ENCODE measurements at regions not wholly inside any gene's neighbourhood (a gene's known extent, or its start where the extent isn't known, plus 50 kb on each side); places are given as distances from the start of the nearest gene placed in this dataset.

DNA sequence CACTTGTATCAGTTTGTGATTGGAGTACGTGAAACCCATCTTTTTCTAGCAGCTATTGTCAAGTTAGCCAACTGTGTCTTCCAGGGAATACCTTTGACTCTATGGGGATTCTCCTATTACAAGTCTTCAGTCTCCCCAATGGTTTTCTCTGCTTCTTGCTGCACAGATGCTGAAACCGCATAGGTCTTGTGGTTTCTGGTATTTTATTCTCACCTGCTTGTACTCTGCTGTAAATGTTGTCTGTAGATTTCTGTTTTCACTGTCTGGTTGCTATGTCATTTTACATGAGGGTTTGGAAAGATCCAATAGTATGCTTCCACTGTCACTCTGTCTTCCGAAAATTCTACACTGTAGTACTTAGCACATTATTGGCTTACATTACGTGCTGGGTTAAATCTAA lies 1196.9 kb upstream of the C9orf72 start:
- TF ChIP-seq, protein P1, sequence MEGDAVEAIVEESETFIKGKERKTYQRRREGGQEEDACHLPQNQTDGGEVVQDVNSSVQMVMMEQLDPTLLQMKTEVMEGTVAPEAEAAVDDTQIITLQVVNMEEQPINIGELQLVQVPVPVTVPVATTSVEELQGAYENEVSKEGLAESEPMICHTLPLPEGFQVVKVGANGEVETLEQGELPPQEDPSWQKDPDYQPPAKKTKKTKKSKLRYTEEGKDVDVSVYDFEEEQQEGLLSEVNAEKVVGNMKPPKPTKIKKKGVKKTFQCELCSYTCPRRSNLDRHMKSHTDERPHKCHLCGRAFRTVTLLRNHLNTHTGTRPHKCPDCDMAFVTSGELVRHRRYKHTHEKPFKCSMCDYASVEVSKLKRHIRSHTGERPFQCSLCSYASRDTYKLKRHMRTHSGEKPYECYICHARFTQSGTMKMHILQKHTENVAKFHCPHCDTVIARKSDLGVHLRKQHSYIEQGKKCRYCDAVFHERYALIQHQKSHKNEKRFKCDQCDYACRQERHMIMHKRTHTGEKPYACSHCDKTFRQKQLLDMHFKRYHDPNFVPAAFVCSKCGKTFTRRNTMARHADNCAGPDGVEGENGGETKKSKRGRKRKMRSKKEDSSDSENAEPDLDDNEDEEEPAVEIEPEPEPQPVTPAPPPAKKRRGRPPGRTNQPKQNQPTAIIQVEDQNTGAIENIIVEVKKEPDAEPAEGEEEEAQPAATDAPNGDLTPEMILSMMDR (IDR thresholded peaks at IDR 0.05 in 2 of 3, conservative IDR thresholded peaks at IDR 0.05 in 1 of 3; ENCODE audit: borderline replicate concordance in 1 of 3, insufficient read depth in 1 of 3, low read depth in 2 of 3, low read length in 2 of 3) = no peak
- no peak for TF ChIP-seq ZFX (IDR thresholded peaks at IDR 0.05)
- no peak for TF ChIP-seq ELF1 (IDR thresholded peaks at IDR 0.05; ENCODE audit: borderline replicate concordance, low read depth)
- no peak for TF ChIP-seq POLR2A (IDR thresholded peaks at IDR 0.05; ENCODE audit: borderline replicate concordance, extremely low read depth, insufficient read depth, insufficient read length)
- no peak for TF ChIP-seq YY1 (IDR thresholded peaks at IDR 0.05; ENCODE audit: extremely low read depth, insufficient replicate concordance, low read depth, low read length)
- TF ChIP-seq ATF3 (IDR thresholded peaks at IDR 0.05) = no peak
- TF ChIP-seq, protein P2, sequence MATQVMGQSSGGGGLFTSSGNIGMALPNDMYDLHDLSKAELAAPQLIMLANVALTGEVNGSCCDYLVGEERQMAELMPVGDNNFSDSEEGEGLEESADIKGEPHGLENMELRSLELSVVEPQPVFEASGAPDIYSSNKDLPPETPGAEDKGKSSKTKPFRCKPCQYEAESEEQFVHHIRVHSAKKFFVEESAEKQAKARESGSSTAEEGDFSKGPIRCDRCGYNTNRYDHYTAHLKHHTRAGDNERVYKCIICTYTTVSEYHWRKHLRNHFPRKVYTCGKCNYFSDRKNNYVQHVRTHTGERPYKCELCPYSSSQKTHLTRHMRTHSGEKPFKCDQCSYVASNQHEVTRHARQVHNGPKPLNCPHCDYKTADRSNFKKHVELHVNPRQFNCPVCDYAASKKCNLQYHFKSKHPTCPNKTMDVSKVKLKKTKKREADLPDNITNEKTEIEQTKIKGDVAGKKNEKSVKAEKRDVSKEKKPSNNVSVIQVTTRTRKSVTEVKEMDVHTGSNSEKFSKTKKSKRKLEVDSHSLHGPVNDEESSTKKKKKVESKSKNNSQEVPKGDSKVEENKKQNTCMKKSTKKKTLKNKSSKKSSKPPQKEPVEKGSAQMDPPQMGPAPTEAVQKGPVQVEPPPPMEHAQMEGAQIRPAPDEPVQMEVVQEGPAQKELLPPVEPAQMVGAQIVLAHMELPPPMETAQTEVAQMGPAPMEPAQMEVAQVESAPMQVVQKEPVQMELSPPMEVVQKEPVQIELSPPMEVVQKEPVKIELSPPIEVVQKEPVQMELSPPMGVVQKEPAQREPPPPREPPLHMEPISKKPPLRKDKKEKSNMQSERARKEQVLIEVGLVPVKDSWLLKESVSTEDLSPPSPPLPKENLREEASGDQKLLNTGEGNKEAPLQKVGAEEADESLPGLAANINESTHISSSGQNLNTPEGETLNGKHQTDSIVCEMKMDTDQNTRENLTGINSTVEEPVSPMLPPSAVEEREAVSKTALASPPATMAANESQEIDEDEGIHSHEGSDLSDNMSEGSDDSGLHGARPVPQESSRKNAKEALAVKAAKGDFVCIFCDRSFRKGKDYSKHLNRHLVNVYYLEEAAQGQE (IDR thresholded peaks at IDR 0.05; ENCODE audit: low read depth) = no peak
- TF ChIP-seq POLR2AphosphoS5 (IDR thresholded peaks at IDR 0.05; ENCODE audit: low read depth, low read length) = no peak
- TF ChIP-seq RAD21 (IDR thresholded peaks at IDR 0.05; ENCODE audit: low read depth) = no peak
- no peak for TF ChIP-seq FOSL1 (IDR thresholded peaks at IDR 0.05; ENCODE audit: low read depth)
- TF ChIP-seq TCF7L2 (IDR thresholded peaks at IDR 0.05; ENCODE audit: borderline replicate concordance, extremely low read depth, insufficient read depth, insufficient read length) = no peak
- TF ChIP-seq JUND (IDR thresholded peaks at IDR 0.05) = no peak
- TF ChIP-seq ZBTB33 (IDR thresholded peaks at IDR 0.05; ENCODE audit: extremely low read depth, insufficient replicate concordance, low read length) = no peak
- no peak for TF ChIP-seq EZH2 (IDR thresholded peaks at IDR 0.05)
